NCI-H345 (cell line): ENCODE measurements at regions not wholly inside any gene's neighbourhood (a gene's known extent, or its start where the extent isn't known, plus 50 kb on each side); places are given as distances from the start of the nearest gene placed in this dataset.
"Not testable (repeated sequence)": the region's sequence is repeated elsewhere in the genome, so short reads cannot be mapped to it uniquely, and the experiment has no call there.

ENCODE experiments used
- DNase-seq: peaks from one replicate; lab custom pipeline; 2025; lab: John Stamatoyannopoulos, UW

DNA sequence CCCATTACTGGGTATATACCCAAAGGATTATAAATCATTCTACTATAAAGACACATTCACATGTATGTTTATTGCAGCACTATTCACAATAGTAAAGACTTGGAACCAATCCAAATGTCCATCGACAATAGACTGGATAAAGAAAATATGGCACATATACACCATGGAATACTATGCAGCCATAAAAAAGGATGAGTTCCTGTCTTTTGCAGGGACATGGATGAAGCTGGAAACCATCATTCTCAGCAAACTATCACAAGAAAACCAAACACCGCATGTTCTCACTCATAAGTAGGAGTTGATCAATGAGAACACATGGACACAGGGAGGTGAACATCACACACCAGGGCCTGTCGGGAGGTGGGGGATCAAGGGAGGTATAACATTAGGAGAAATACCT lies 62.2 kb upstream of the FBXL17 start:
- not testable (repeated sequence) for DNase-seq

- not testable (repeated sequence) for DNase-seq
Measured at GRCh38 chr5:108442063-108442651, 60.3 kb upstream of the FBXL17 start.

GRCh38 chr5:108437425-108437824 lies 55.5 kb upstream of the FBXL17 start:
- DNase-seq = no peak

GRCh38 chr5:108436696-108437095 lies 54.8 kb upstream of the FBXL17 start:
- DNase-seq = no peak

DNA sequence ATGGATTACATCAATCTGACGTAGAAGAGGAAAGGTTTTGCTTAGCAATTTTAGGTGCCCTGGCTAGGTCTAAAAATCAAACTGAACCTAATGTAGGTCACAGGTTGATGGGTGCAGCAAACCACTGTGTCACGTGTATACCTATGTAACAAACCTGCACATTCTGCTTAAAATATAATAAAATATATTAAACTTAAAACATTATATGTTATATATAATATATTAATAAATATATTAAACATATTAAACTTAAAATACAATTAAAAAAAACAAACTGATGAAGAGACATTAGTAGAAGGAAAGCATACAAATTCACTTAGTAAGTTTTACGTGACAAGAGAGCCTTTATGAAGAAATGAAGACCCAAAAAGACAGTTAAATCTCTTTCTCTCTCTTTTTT lies 51.7 kb upstream of the FBXL17 start:
- DNase-seq = no peak

- DNase-seq = no peak
Measured at GRCh38 chr5:108432024-108432423, 50.1 kb upstream of the FBXL17 start.
